GM20431 (cell line): ENCODE measurements at regions not wholly inside any gene's neighbourhood (a gene's known extent, or its start where the extent isn't known, plus 50 kb on each side); places are given as distances from the start of the nearest gene placed in this dataset.

ENCODE experiments used
- in situ Hi-C: fragments of 300-500 bp; cut with MseI, MboI; formaldehyde crosslinking; loops from one replicate; pipeline ENCODE4 v1.15.0; 2020; ENCODE audit warnings: low sequenced_read_pairs; ENCODE audit not compliant: unreplicated experiment

GRCh38 chr2:234290671-234291070 is 206.2 kb downstream of the ARL4C start:
- in situ Hi-C loops: loop anchor here (25.0 kb wide), 1 partner anchor 197 kb away; the partner anchor contains the start of gene ARL4C

GRCh38 chr2:234289834-234290590 is 206.9 kb downstream of the ARL4C start:
- in situ Hi-C loops: loop anchor here (25.0 kb wide), 1 partner anchor 197 kb away; the partner anchor contains the start of gene ARL4C

GRCh38 chr2:234288974-234289455 is 207.9 kb downstream of the ARL4C start:
- in situ Hi-C loops: loop anchor here (25.0 kb wide), 1 partner anchor 198 kb away; the partner anchor contains the start of gene ARL4C

GRCh38 chr2:234287650-234288049 is 209.2 kb downstream of the ARL4C start:
- in situ Hi-C loops: loop anchor here (25.0 kb wide), 1 partner anchor 200 kb away; the partner anchor contains the start of gene ARL4C

GRCh38 chr2:234286956-234287355 is 209.9 kb downstream of the ARL4C start:
- in situ Hi-C loops: loop anchor here (25.0 kb wide), 1 partner anchor 200 kb away; the partner anchor contains the start of gene ARL4C

- in situ Hi-C loops: loop anchor here (25.0 kb wide), 1 partner anchor 201 kb away; the partner anchor contains the start of gene ARL4C
Measured at GRCh38 chr2:234286118-234286598, 210.7 kb downstream of the ARL4C start.

- in situ Hi-C loops: loop anchor here (25.0 kb wide), 1 partner anchor 202 kb away; the partner anchor contains the start of gene ARL4C
Measured at GRCh38 chr2:234285541-234285940, 211.3 kb downstream of the ARL4C start.

- in situ Hi-C loops: loop anchor here (25.0 kb wide), 1 partner anchor 208 kb away; the partner anchor contains the start of gene ARL4C
Measured at GRCh38 chr2:234279637-234280036, 217.2 kb downstream of the ARL4C start.

GRCh38 chr2:234278556-234279255 is 218.2 kb downstream of the ARL4C start:
- in situ Hi-C loops: loop anchor here (25.0 kb wide), 1 partner anchor 209 kb away; the partner anchor contains the start of gene ARL4C

GRCh38 chr2:234275515-234275914 is 221.4 kb downstream of the ARL4C start:
- in situ Hi-C loops: loop anchor here (25.0 kb wide), 1 partner anchor 212 kb away; the partner anchor contains the start of gene ARL4C

GRCh38 chr2:234273887-234274584 is 222.8 kb downstream of the ARL4C start:
- in situ Hi-C loops: no loop called here

- in situ Hi-C loops: no loop called here
Measured at GRCh38 chr2:234272069-234272850, 221.8 kb downstream of the SPP2 start.

GRCh38 chr2:234271338-234271737 is 220.8 kb downstream of the SPP2 start:
- in situ Hi-C loops: no loop called here

GRCh38 chr2:234269769-234270204 is 219.3 kb downstream of the SPP2 start:
- in situ Hi-C loops: no loop called here

- in situ Hi-C loops: no loop called here
Measured at GRCh38 chr2:234267534-234267933, 217.0 kb downstream of the SPP2 start.

- in situ Hi-C loops: no loop called here
Measured at GRCh38 chr2:234266952-234267351, 216.4 kb downstream of the SPP2 start.

- in situ Hi-C loops: no loop called here
Measured at GRCh38 chr2:234265206-234265605, 214.7 kb downstream of the SPP2 start.

GRCh38 chr2:234261736-234262135 is 211.2 kb downstream of the SPP2 start:
- in situ Hi-C loops: no loop called here

- in situ Hi-C loops: no loop called here
Measured at GRCh38 chr2:234259440-234259839, 208.9 kb downstream of the SPP2 start.
